Prostate gland (tissue), 1 donor: ENCODE measurements at regions not wholly inside any gene's neighbourhood (a gene's known extent, or its start where the extent isn't known, plus 50 kb on each side); places are given as distances from the start of the nearest gene placed in this dataset.

ENCODE experiments used
- POLR2A ChIP-seq: fragments of 450-650 bp; IDR thresholded peaks from one replicate; pipeline ENCODE4 v1.6.1; 2016; ENCODE audit warnings: antibody characterized with exemption, mild to moderate bottlenecking
- POLR2AphosphoS5 ChIP-seq: sonication (generic); formaldehyde crosslinking; IDR thresholded peaks from one replicate; pipeline ENCODE4 v1.6.1; 2017; ENCODE audit warnings: antibody characterized with exemption

GRCh38 chr2:126115975-126116374, 540.0 kb upstream of the GYPC start:
- no peak for TF ChIP-seq POLR2A
- TF ChIP-seq POLR2AphosphoS5 = no peak
